Pons (tissue), 1 donor: ENCODE measurements at regions not wholly inside any gene's neighbourhood (a gene's known extent, or its start where the extent isn't known, plus 50 kb on each side); places are given as distances from the start of the nearest gene placed in this dataset.

Experiments
- DNase-seq: peaks from one replicate; pipeline ENCODE4 v3.0.0-alpha.2; 2016; ENCODE audit warnings: low spot score

GRCh38 chr3:175861916-175862315 is 1002.8 kb downstream of the NAALADL2 start:
- DNase-seq: no peak
